Hepatocyte (in vitro differentiated cells): ENCODE measurements at regions not wholly inside any gene's neighbourhood (a gene's known extent, or its start where the extent isn't known, plus 50 kb on each side); places are given as distances from the start of the nearest gene placed in this dataset.
A peak's percentile ranks its signal among the peaks of the same experiment; 100 is the strongest.

Source experiments
- DNase-seq: peaks from one replicate; pipeline ENCODE4 v3.0.0-alpha.2; 2016; ENCODE audit warnings: low spot score
- H2AFZ ChIP-seq: fragments of 200-600 bp; sonication (generic); 2 replicates; pipeline ENCODE4 v1.6.0; 2016; ENCODE audit warnings: antibody characterized with exemption, mild to moderate bottlenecking
- H3K27ac ChIP-seq: fragments of 200-600 bp; sonication (generic); 2 replicates; pipeline ENCODE4 v1.5.1; 2016; ENCODE audit warnings: mild to moderate bottlenecking
- H3K27me3 ChIP-seq: fragments of 200-600 bp; sonication (generic); 2 replicates; pipeline ENCODE4 v1.6.1; 2016
- H3K36me3 ChIP-seq: fragments of 200-600 bp; sonication (generic); replicated peaks from 2 replicates; pipeline ENCODE4 v1.5.1; 2016; ENCODE audit warnings: low read depth; ENCODE audit not compliant: insufficient read depth
- H3K4me1 ChIP-seq: fragments of 200-600 bp; sonication (generic); 2 replicates; pipeline ENCODE4 v1.5.1; 2016; ENCODE audit warnings: mild to moderate bottlenecking, moderate library complexity; ENCODE audit not compliant: insufficient read depth
- H3K4me2 ChIP-seq: fragments of 200-600 bp; sonication (generic); 2 replicates; pipeline ENCODE4 v1.6.0; 2016
- H3K4me3 ChIP-seq: fragments of 200-600 bp; sonication (generic); 2 replicates; pipeline ENCODE4 v1.5.1; 2016; ENCODE audit warnings: mild to moderate bottlenecking
- H3K79me2 ChIP-seq: fragments of 200-600 bp; sonication (generic); 2 replicates; pipeline ENCODE4 v1.6.0; 2017; ENCODE audit warnings: mild to moderate bottlenecking
- H3K9me2 ChIP-seq: fragments of 200-600 bp; sonication (generic); replicated peaks from 2 replicates; pipeline ENCODE4 v1.6.0; 2017; ENCODE audit warnings: mild to moderate bottlenecking; ENCODE audit not compliant: insufficient read depth
- H3K9me3 ChIP-seq: fragments of 200-600 bp; sonication (generic); 2 replicates; pipeline ENCODE4 v1.5.1; 2016; ENCODE audit warnings: low read depth, mild to moderate bottlenecking
- H4K20me1 ChIP-seq: fragments of 200-600 bp; sonication (generic); 2 replicates; pipeline ENCODE4 v1.6.0; 2016; ENCODE audit warnings: mild to moderate bottlenecking; ENCODE audit not compliant: insufficient read depth, poor library complexity, severe bottlenecking
- EZH2 ChIP-seq: fragments of 200-600 bp; sonication (generic); IDR thresholded peaks from 2 replicates; pipeline ENCODE4 v1.6.1; 2016; ENCODE audit warnings: antibody characterized with exemption, mild to moderate bottlenecking, borderline replicate concordance
- EZH2phosphoT487 ChIP-seq: fragments of 200-600 bp; sonication (generic); IDR thresholded peaks from one replicate; pipeline ENCODE4 v1.6.1; 2018; ENCODE audit warnings: antibody characterized with exemption, mild to moderate bottlenecking, low read depth, moderate library complexity; ENCODE audit not compliant: unreplicated experiment, severe bottlenecking
- WGBS: methylation state at CpG from one replicate; pipeline ENCODE4 v1.1.6; 2016; ENCODE audit warnings: low lambda C conversion rate; ENCODE audit errors: missing lambda C conversion rate; 5-methylcytosine and 5-hydroxymethylcytosine counted together
- TF ChIP-seq, protein P1 (sequence below): fragments of 200-600 bp; sonication (generic); IDR thresholded peaks from 2 replicates; pipeline ENCODE4 v1.5.1; 2016; ENCODE audit warnings: antibody characterized with exemption, mild to moderate bottlenecking; ENCODE audit not compliant: poor library complexity

DNA sequence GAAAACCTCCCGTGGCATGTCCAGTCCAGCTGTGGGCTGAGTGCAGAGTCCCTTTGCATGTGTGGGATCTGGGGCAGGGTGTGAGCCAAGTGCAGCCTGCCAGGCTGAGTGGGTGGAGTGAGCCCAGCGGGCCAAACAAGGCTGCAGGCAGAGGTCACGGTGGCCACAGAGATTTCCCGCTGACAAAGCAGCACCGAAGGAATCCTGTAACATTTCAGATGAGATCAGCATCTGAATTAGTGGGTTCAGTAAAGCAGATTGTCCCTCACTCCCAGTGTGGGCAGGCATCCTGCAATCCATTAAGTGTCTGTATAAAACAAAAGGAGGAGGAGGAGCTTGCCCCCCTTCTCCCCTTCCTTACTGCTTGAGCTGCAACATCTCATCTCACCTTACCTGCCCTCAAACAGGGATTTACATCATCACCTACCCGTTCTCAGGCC is 324.4 kb downstream of the FAT4 start:
- no peaks in the 10 kb centered on the region for H3K4me1 ChIP-seq
- H3K9me3 ChIP-seq: no peaks in the 10 kb centered on the region
- peak overlapping the region; percentile 23 for H3K4me2 ChIP-seq
- TF ChIP-seq EZH2: no peak
- no peak for TF ChIP-seq EZH2phosphoT487
- TF ChIP-seq, protein P1, sequence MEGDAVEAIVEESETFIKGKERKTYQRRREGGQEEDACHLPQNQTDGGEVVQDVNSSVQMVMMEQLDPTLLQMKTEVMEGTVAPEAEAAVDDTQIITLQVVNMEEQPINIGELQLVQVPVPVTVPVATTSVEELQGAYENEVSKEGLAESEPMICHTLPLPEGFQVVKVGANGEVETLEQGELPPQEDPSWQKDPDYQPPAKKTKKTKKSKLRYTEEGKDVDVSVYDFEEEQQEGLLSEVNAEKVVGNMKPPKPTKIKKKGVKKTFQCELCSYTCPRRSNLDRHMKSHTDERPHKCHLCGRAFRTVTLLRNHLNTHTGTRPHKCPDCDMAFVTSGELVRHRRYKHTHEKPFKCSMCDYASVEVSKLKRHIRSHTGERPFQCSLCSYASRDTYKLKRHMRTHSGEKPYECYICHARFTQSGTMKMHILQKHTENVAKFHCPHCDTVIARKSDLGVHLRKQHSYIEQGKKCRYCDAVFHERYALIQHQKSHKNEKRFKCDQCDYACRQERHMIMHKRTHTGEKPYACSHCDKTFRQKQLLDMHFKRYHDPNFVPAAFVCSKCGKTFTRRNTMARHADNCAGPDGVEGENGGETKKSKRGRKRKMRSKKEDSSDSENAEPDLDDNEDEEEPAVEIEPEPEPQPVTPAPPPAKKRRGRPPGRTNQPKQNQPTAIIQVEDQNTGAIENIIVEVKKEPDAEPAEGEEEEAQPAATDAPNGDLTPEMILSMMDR: no peak
- H3K36me3 ChIP-seq: no peaks in the 10 kb centered on the region
- H2AFZ ChIP-seq: no peak overlapping the region
- no peaks in the 10 kb centered on the region for H3K9me2 ChIP-seq
- H4K20me1 ChIP-seq: no peaks in the 10 kb centered on the region
- no peaks in the 10 kb centered on the region for H3K79me2 ChIP-seq
- no peak overlapping the region for H3K27ac ChIP-seq
- no peaks in the 10 kb centered on the region for H3K27me3 ChIP-seq
- WGBS: 25% methylated on average over 6 of the region's 6 CpGs
- no peak overlapping the region for H3K4me3 ChIP-seq
- DNase-seq: peak; percentile 17

DNA sequence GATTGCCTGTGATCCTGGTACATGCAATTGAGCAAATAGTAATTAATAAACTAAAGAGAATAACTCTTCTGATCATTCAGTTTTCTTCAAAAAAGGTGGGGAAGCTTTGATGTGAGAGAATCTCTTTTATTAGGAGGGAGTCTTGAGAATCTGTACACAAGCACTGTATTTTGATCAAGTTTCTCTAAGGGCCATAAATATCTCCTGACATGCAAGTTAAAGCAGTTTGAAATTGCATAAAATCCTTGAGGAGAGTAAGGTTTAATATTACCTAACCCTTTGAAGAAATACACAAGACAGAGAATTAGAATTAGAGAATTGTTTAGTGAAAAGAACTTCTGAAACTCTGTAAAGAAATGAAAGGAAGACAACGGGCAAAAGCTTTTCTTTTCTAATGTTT is 326.9 kb downstream of the FAT4 start:
- Histone ChIP-seq H3K4me1 (no peaks in the 10 kb centered on the region), H4K20me1 (no peaks in the 10 kb centered on the region), H3K4me2 (no peak overlapping the region), H3K4me3 (no peak overlapping the region), H2AFZ (no peak overlapping the region), H3K79me2 (no peaks in the 10 kb centered on the region), H3K9me3 (no peaks in the 10 kb centered on the region), H3K9me2 (no peaks in the 10 kb centered on the region), H3K36me3 (no peaks in the 10 kb centered on the region), H3K27me3 (no peaks in the 10 kb centered on the region), H3K27ac (no peak overlapping the region)
- WGBS: 52% methylated on average over 1 of the region's 1 CpG
- TF ChIP-seq, protein P1: no peak
- no peak for TF ChIP-seq EZH2
- TF ChIP-seq EZH2phosphoT487: no peak
- no peak for DNase-seq

DNA sequence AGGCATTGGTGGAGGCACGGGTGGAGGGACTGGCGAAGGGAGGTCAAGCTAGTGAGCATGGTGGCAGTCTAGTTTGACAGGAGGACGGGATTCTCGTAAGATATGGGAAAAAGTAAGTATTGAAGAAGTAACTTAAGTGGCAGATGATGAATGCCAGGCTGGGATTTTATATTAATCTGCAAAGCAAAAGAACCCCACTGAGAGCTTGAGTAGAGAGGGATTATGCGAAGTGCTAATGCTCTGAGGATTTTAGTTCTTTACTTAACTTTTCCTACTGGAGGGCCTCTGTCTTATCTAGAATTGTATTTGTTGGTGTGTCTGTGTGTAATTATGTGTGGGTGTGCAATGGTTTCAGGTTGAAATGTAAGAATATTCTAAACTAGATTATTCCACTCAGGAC is 327.9 kb downstream of the FAT4 start:
- Histone ChIP-seq H3K79me2 (no peaks in the 10 kb centered on the region), H3K27ac (no peak overlapping the region), H2AFZ (no peak overlapping the region), H3K4me2 (no peak overlapping the region), H3K4me3 (no peak overlapping the region), H3K9me2 (no peaks in the 10 kb centered on the region), H3K36me3 (no peaks in the 10 kb centered on the region), H3K9me3 (no peaks in the 10 kb centered on the region), H3K27me3 (no peaks in the 10 kb centered on the region), H4K20me1 (no peaks in the 10 kb centered on the region), H3K4me1 (no peaks in the 10 kb centered on the region)
- DNase-seq: no peak
- TF ChIP-seq, protein P1: no peak
- TF ChIP-seq EZH2: no peak
- WGBS: 73% methylated on average over 5 of the region's 5 CpGs

DNA sequence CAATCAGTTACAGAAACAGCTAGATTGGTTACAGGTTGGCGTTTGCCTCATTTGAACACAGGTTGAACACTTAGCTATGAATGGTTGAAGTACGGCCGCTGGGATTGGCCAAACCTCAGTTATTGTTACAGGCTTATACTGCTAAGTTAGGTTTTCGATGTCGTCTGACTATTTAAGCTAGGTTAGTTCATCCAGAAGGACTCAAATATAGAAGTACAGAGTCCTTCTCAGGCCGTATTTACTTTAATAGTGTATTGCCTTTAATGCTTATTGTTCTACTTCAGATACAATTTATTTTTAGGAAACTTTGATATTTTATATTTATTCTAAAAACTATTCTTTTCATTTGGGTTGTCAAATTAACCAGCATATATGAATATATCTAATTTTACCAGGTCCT is 334.7 kb downstream of the FAT4 start:
- TF ChIP-seq EZH2 (no peak), EZH2phosphoT487 (no peak)
- TF ChIP-seq, protein P1: no peak

More for the DNA sequence above, 334.7 kb downstream of the FAT4 start:
- no peak overlapping the region for H3K4me3 ChIP-seq
- WGBS: 92% methylated on average over 6 of the region's 6 CpGs
- H3K9me2 ChIP-seq: no peaks in the 10 kb centered on the region
- no peaks in the 10 kb centered on the region for H3K79me2 ChIP-seq
- DNase-seq: no peak
- H3K4me1 ChIP-seq: no peaks in the 10 kb centered on the region
- no peaks in the 10 kb centered on the region for H4K20me1 ChIP-seq
- H3K36me3 ChIP-seq: no peaks in the 10 kb centered on the region
- H2AFZ ChIP-seq: no peak overlapping the region
- no peak overlapping the region for H3K27ac ChIP-seq
- no peak overlapping the region for H3K4me2 ChIP-seq
- H3K9me3 ChIP-seq: no peaks in the 10 kb centered on the region
- H3K27me3 ChIP-seq: no peaks in the 10 kb centered on the region
